ENCODE measurements at regions not wholly inside any gene's neighbourhood (a gene's known extent, or its start where the extent isn't known, plus 50 kb on each side); places are given as distances from the start of the nearest gene placed in this dataset.
"Not testable (repeated sequence)": the region's sequence is repeated elsewhere in the genome, so short reads cannot be mapped to it uniquely, and the experiment has no call there.

GRCh38 chr6:14217728-14218518 lies 100.4 kb downstream of the CD83 start:
- no peak for DNase-seq (ENCODE audit: low read depth in 1 of 2, low spot score in 1 of 2)

GRCh38 chr6:14218519-14218800 lies 100.9 kb downstream of the CD83 start:
- DNase-seq (ENCODE audit: low read depth in 1 of 2, low spot score in 1 of 2), result no peak

- DNase-seq (ENCODE audit: low read depth in 1 of 2, low spot score in 1 of 2), result no peak
Observed at GRCh38 chr6:14221564-14222279, 104.2 kb downstream of the CD83 start.

GRCh38 chr6:14222956-14223355 lies 105.4 kb downstream of the CD83 start:
- no peak for DNase-seq (ENCODE audit: low read depth in 1 of 2, low spot score in 1 of 2)

- DNase-seq (ENCODE audit: low read depth in 1 of 2, low spot score in 1 of 2), result no peak
Observed at GRCh38 chr6:14224359-14225103, 107.0 kb downstream of the CD83 start.

- no peak for DNase-seq (ENCODE audit: low read depth in 1 of 2, low spot score in 1 of 2)
Observed at GRCh38 chr6:14226051-14226660, 108.6 kb downstream of the CD83 start.

- DNase-seq (ENCODE audit: low read depth in 1 of 2, low spot score in 1 of 2), result peak in 1 of 2 donors; percentile 12
Observed at GRCh38 chr6:14228571-14228970, 111.0 kb downstream of the CD83 start.

GRCh38 chr6:14231071-14231483 lies 113.5 kb downstream of the CD83 start:
- DNase-seq (ENCODE audit: low read depth in 1 of 2, low spot score in 1 of 2), result no peak

GRCh38 chr6:14231501-14232280 lies 114.1 kb downstream of the CD83 start:
- no peak for DNase-seq (ENCODE audit: low read depth in 1 of 2, low spot score in 1 of 2)

- DNase-seq (ENCODE audit: low read depth in 1 of 2, low spot score in 1 of 2), result no peak
Observed at GRCh38 chr6:14232889-14233288, 115.3 kb downstream of the CD83 start.

GRCh38 chr6:14235653-14236356 lies 118.2 kb downstream of the CD83 start:
- no peak for DNase-seq (ENCODE audit: low read depth in 1 of 2, low spot score in 1 of 2)

GRCh38 chr6:14239097-14239496 lies 121.5 kb downstream of the CD83 start:
- DNase-seq (ENCODE audit: low read depth in 1 of 2, low spot score in 1 of 2), result no peak

- no peak for DNase-seq (ENCODE audit: low read depth in 1 of 2, low spot score in 1 of 2)
Observed at GRCh38 chr6:14240411-14241166, 123.0 kb downstream of the CD83 start.

GRCh38 chr6:14241255-14242070 lies 123.9 kb downstream of the CD83 start:
- DNase-seq (ENCODE audit: low read depth in 1 of 2, low spot score in 1 of 2), result no peak

GRCh38 chr6:14242912-14243311 lies 125.3 kb downstream of the CD83 start:
- not testable (repeated sequence) for DNase-seq (ENCODE audit: low read depth in 1 of 2, low spot score in 1 of 2)

- no peak for DNase-seq (ENCODE audit: low read depth in 1 of 2, low spot score in 1 of 2)
Observed at GRCh38 chr6:14243597-14243996, 126.0 kb downstream of the CD83 start.

GRCh38 chr6:14246876-14247275 lies 129.3 kb downstream of the CD83 start:
- no peak for DNase-seq (ENCODE audit: low read depth in 1 of 2, low spot score in 1 of 2)

GRCh38 chr6:14250573-14250972 lies 133.0 kb downstream of the CD83 start:
- DNase-seq (ENCODE audit: low read depth in 1 of 2, low spot score in 1 of 2), result no peak

Data from stimulated activated CD4-positive, alpha-beta T cell treated with anti-CD3 and anti-CD28 coated beads, Interleukin-15, amount 100 ng/mL, for 1 hour (primary cell).